Activated CD8-positive, alpha-beta T cell treated with anti-CD3 and anti-CD28 coated beads for 36 hours (primary cell): ENCODE measurements at regions not wholly inside any gene's neighbourhood (a gene's known extent, or its start where the extent isn't known, plus 50 kb on each side); places are given as distances from the start of the nearest gene placed in this dataset.

Experiments used
- ATAC-seq: fragments of 200-7000 bp; cut with Tn5 transposase; one replicate; pipeline ENCODE4 v1.10.0; 2021; ENCODE audit warnings: mild to moderate bottlenecking, moderate library complexity
- CTCF ChIA-PET: fragments of 350-600 bp; sonication (Branson Sonifier 250); formaldehyde crosslinking; loops from one replicate; lab custom pipeline; 2021; ENCODE audit warnings: antibody characterized with exemption; lab: Charles Lee
- POLR2A ChIA-PET: fragments of 350-600 bp; sonication (Branson Sonifier 250); formaldehyde crosslinking; loops from one replicate; lab custom pipeline; 2021; ENCODE audit warnings: antibody characterized with exemption; lab: Charles Lee
- DNase-seq: peaks from one replicate; pipeline ENCODE4 v3.0.0-alpha.2; 2020
- H3K27ac Mint-ChIP-seq: one replicate; pipeline ENCODE4 v1.8.0; 2021; ENCODE audit warnings: mild to moderate bottlenecking, mixed read lengths
- H3K27me3 Mint-ChIP-seq: one replicate; pipeline ENCODE4 v1.8.0; 2021; ENCODE audit warnings: mixed read lengths
- H3K36me3 Mint-ChIP-seq: one replicate; pipeline ENCODE4 v1.8.0; 2021; ENCODE audit warnings: low read depth, mixed read lengths
- H3K4me1 Mint-ChIP-seq: one replicate; pipeline ENCODE4 v1.8.0; 2021; ENCODE audit warnings: low read depth, mixed read lengths
- H3K4me3 Mint-ChIP-seq: one replicate; pipeline ENCODE4 v1.8.0; 2021; ENCODE audit warnings: mild to moderate bottlenecking, moderate library complexity, mixed read lengths
- H3K9me3 Mint-ChIP-seq: one replicate; pipeline ENCODE4 v1.8.0; 2021; ENCODE audit warnings: mixed read lengths
- CTCF ChIP-seq: fragments of 200-600 bp; IDR thresholded peaks from one replicate; pipeline ENCODE4 v1.8.0; 2022; ENCODE audit warnings: antibody characterized with exemption, mild to moderate bottlenecking
- intact Hi-C: fragments of 100-400 bp; cut with micrococcal nuclease; formaldehyde crosslinking; loops from one replicate; pipeline ENCODE4 v1.10.0; 2022

GRCh38 chr4:64880557-64880956 is 471.3 kb upstream of the TECRL start:
- Mint-ChIP-seq H3K4me3 (no peak overlapping the region), H3K27ac (no peak overlapping the region), H3K36me3 (no peaks in the 10 kb centered on the region), H3K4me1 (peaks cover 6% of the 10 kb centered on the region), H3K27me3 (no peaks in the 10 kb centered on the region), H3K9me3 (peaks cover 4% of the 10 kb centered on the region)
- intact Hi-C loops: no loop called here
- no peak for TF ChIP-seq CTCF
- ATAC-seq: no peak
- DNase-seq: no peak
- ChIA-PET POLR2A (no interaction called here), CTCF (no interaction called here)

GRCh38 chr4:64876021-64876420 is 466.8 kb upstream of the TECRL start:
- CTCF ChIA-PET: no interaction called here

GRCh38 chr4:64870558-64870957 is 461.3 kb upstream of the TECRL start:
- intact Hi-C loops: no loop called here
- CTCF ChIA-PET: no interaction called here
- no peak for TF ChIP-seq CTCF
- no peak overlapping the region for H3K4me3 Mint-ChIP-seq
- ATAC-seq: no peak
- peaks cover 7% of the 10 kb centered on the region for H3K9me3 Mint-ChIP-seq
- no peak for DNase-seq
- H3K4me1 Mint-ChIP-seq: no peaks in the 10 kb centered on the region
- H3K27me3 Mint-ChIP-seq: no peaks in the 10 kb centered on the region
- POLR2A ChIA-PET: no interaction called here
- no peak overlapping the region for H3K27ac Mint-ChIP-seq
- no peaks in the 10 kb centered on the region for H3K36me3 Mint-ChIP-seq

More at GRCh38 chr4:64876021-64876420, 466.8 kb upstream of the TECRL start:
- ATAC-seq (no peak), DNase-seq (no peak)
- H3K4me3 Mint-ChIP-seq: no peak overlapping the region
- H3K9me3 Mint-ChIP-seq: peaks cover 8% of the 10 kb centered on the region
- POLR2A ChIA-PET: no interaction called here
- H3K4me1 Mint-ChIP-seq: no peaks in the 10 kb centered on the region
- no peak for TF ChIP-seq CTCF
- no peak overlapping the region for H3K27ac Mint-ChIP-seq
- no peaks in the 10 kb centered on the region for H3K27me3 Mint-ChIP-seq
- intact Hi-C loops: no loop called here
- no peaks in the 10 kb centered on the region for H3K36me3 Mint-ChIP-seq

GRCh38 chr4:64857815-64858214 is 448.6 kb upstream of the TECRL start:
- ATAC-seq (no peak), DNase-seq (no peak)
- intact Hi-C loops: no loop called here
- no peaks in the 10 kb centered on the region for H3K4me1 Mint-ChIP-seq
- ChIA-PET POLR2A (no interaction called here), CTCF (no interaction called here)
- H3K36me3 Mint-ChIP-seq: no peaks in the 10 kb centered on the region
- no peaks in the 10 kb centered on the region for H3K9me3 Mint-ChIP-seq
- no peak overlapping the region for H3K27ac Mint-ChIP-seq
- no peak overlapping the region for H3K4me3 Mint-ChIP-seq
- no peak for TF ChIP-seq CTCF
- no peaks in the 10 kb centered on the region for H3K27me3 Mint-ChIP-seq

- H3K27ac Mint-ChIP-seq: no peak overlapping the region
- ChIA-PET POLR2A (no interaction called here), CTCF (no interaction called here)
- H3K9me3 Mint-ChIP-seq: no peaks in the 10 kb centered on the region
- H3K27me3 Mint-ChIP-seq: no peaks in the 10 kb centered on the region
- ATAC-seq (no peak), DNase-seq (no peak)
- no peaks in the 10 kb centered on the region for H3K4me1 Mint-ChIP-seq
- TF ChIP-seq CTCF: no peak
- no peak overlapping the region for H3K4me3 Mint-ChIP-seq
- H3K36me3 Mint-ChIP-seq: no peaks in the 10 kb centered on the region
- intact Hi-C loops: no loop called here
Measured at GRCh38 chr4:64857198-64857597, 447.9 kb upstream of the TECRL start.
